IPS DF 4.7 (cell line): ENCODE measurements at regions not wholly inside any gene's neighbourhood (a gene's known extent, or its start where the extent isn't known, plus 50 kb on each side); places are given as distances from the start of the nearest gene placed in this dataset.
A peak's percentile ranks its signal among the peaks of the same experiment; 100 is the strongest.
"Not testable (repeated sequence)": the region's sequence is repeated elsewhere in the genome, so short reads cannot be mapped to it uniquely, and the experiment has no call there.

Experiments used
- DNase-seq: peaks from one replicate; pipeline ENCODE4 v3.0.0-alpha.2; 2013; ENCODE audit warnings: low spot score; ENCODE audit errors: extremely low read depth

GRCh38 chr3:159681717-159682116 is 306.9 kb upstream of the IL12A start:
- not testable (repeated sequence) for DNase-seq

- no peak for DNase-seq
Observed at GRCh38 chr3:159685801-159686200, 302.8 kb upstream of the IL12A start.

GRCh38 chr3:159693226-159693625 is 295.4 kb upstream of the IL12A start:
- no peak for DNase-seq

GRCh38 chr3:159711560-159712333 is 276.9 kb upstream of the IL12A start:
- no peak for DNase-seq

- no peak for DNase-seq
Observed at GRCh38 chr3:159721324-159721723, 267.3 kb upstream of the IL12A start.

- no peak for DNase-seq
Observed at GRCh38 chr3:159723295-159723694, 265.3 kb upstream of the IL12A start.

GRCh38 chr3:159724627-159725026 is 264.0 kb upstream of the IL12A start:
- DNase-seq = no peak

GRCh38 chr3:159726231-159726964 is 262.2 kb upstream of the IL12A start:
- no peak for DNase-seq

- DNase-seq = no peak
Observed at GRCh38 chr3:159727506-159727905, 261.1 kb upstream of the IL12A start.

- no peak for DNase-seq
Observed at GRCh38 chr3:159731254-159731653, 257.4 kb upstream of the IL12A start.

- peak; percentile 44 for DNase-seq
Observed at GRCh38 chr3:159732172-159733111, 256.2 kb upstream of the IL12A start.

GRCh38 chr3:159733194-159733860 is 255.3 kb upstream of the IL12A start:
- DNase-seq = no peak

GRCh38 chr3:159734681-159735080 is 254.0 kb upstream of the IL12A start:
- DNase-seq = no peak

- no peak for DNase-seq
Observed at GRCh38 chr3:159739166-159739565, 249.5 kb upstream of the IL12A start.

GRCh38 chr3:159739969-159740368 is 248.7 kb upstream of the IL12A start:
- DNase-seq = no peak

GRCh38 chr3:159741281-159741680 is 247.4 kb upstream of the IL12A start:
- DNase-seq = no peak

GRCh38 chr3:159748425-159748824 is 240.2 kb upstream of the IL12A start:
- DNase-seq = no peak

GRCh38 chr3:159749406-159749805 is 239.2 kb upstream of the IL12A start:
- no peak for DNase-seq

- no peak for DNase-seq
Observed at GRCh38 chr3:159751146-159751545, 237.5 kb upstream of the IL12A start.

GRCh38 chr3:159751752-159752151 is 236.9 kb upstream of the IL12A start:
- DNase-seq = no peak
